Kidney tubule cell (primary cell): ENCODE measurements at regions not wholly inside any gene's neighbourhood (a gene's known extent, or its start where the extent isn't known, plus 50 kb on each side); places are given as distances from the start of the nearest gene placed in this dataset.

Experiments used
- DNase-seq: peaks from one replicate; pipeline ENCODE4 v3.0.0-alpha.2; 2018; ENCODE audit warnings: low spot score

GRCh38 chr2:207236156-207236935 lies 70.6 kb upstream of the KLF7 start:
- no peak for DNase-seq

DNA sequence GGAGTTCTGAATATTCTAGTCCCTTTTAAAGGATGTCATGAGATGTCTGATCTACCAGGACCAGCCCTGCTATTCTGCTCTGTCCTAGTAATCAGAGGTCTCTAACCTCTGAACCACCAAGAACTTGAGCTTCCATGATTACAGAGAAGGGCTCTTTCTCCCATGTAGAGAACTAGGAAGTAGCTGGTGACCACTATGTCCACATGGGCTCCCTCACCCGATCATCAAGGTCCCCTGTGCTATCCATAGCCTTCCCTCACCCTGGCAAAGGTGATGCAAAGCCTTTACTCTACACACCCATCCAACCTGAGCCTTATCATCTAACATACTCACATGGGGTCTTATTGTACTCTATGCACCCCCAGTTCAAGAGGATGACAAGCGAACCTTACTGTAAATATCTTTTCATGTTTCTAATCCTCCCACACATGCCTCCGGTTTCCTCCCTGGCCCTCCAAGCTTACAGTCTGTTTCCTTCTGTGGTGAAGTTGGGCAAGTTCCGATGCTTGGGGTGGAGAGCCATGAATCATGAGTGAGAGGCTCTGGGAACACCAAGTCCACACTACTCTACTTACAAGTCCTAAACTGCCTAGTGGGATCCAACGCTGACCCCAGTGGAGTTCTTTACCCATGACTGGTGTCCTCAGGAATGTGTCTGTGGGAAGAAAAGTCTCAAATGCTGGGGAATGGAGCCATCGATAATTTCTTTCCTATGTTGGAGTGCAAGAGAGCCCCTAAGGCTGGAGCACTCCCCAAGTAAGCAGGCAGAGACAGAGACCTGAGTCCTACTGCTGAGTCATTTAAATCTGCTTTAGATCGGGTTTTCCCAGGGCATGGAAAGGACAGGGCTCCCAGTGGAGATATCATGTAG lies 73.3 kb upstream of the KLF7 start:
- DNase-seq: peak; percentile 98

DNA sequence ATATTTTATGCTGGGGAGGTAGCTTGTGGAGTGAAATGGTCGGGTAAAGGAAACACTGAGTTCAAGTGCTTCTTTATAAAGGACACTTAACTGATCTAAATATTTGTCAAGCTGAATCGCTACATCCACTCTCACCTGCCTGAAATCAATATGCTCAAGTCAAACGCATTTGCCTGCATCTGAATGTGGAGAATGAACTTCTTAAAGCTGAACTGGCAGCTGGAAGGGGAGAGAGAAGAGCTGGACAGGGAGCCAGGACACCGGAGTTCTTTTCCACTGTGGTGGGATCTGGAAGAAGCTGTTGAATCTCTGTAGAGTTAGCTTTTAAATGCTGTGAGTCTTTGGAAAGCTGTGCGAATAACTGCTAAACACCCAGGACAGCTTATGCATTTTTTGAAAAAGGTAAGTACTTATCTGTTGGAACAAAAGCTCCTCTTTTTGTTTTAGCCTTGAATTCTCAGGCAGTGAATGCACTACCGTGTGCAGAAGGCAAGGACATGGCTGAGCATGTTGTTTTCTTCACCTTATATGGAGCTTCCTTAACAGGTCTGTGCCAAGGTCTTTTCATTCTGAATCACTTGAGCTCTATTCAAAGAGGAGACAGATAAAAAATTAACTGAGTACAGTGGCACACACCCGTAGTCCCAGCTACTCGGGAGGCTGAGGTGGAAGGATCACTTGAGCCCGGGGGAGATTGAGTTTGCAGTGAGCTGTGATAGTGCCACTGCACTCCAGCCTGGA lies 74.2 kb upstream of the KLF7 start:
- DNase-seq: peak; percentile 85

GRCh38 chr2:207240649-207241048 lies 74.9 kb upstream of the KLF7 start:
- no peak for DNase-seq

DNA sequence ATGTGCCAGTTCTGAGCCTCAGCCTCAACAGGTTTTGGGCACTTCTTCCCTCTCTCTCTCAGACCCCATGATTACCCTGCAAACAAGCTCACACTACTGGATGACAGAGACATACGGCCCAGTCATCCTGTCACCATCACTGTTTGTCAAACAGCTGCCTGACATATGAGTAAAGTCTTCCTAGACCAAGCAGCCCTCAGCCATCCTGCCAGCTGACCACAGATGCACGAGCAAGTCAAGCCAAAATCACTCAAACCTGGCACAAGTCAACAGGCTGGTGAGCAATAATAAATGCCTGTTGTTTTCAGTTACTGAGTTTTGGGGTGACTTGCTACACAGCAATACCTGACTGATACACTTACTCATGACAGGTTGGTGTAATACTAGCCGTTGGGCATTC lies 75.5 kb upstream of the KLF7 start:
- peak; percentile 76 for DNase-seq

DNA sequence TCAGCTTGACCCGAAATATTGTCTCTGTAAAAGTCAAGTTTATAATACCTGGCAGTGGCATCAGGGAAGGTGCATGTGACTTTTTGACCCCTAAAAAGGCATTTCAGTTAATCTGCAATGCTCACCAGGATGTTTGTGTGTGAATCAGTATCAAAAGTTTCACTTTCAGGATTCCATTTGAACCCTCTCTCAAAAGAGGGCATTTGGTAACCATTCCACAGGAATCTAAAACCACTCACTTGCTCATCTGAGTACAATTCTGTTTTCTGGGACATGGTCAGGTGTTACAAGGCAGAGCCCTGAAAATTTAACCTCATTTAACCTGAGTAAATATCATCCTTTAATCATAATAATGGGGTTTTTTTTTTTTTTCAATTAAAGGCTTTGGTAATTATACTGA lies 77.9 kb upstream of the KLF7 start:
- DNase-seq: peak; percentile 40

DNA sequence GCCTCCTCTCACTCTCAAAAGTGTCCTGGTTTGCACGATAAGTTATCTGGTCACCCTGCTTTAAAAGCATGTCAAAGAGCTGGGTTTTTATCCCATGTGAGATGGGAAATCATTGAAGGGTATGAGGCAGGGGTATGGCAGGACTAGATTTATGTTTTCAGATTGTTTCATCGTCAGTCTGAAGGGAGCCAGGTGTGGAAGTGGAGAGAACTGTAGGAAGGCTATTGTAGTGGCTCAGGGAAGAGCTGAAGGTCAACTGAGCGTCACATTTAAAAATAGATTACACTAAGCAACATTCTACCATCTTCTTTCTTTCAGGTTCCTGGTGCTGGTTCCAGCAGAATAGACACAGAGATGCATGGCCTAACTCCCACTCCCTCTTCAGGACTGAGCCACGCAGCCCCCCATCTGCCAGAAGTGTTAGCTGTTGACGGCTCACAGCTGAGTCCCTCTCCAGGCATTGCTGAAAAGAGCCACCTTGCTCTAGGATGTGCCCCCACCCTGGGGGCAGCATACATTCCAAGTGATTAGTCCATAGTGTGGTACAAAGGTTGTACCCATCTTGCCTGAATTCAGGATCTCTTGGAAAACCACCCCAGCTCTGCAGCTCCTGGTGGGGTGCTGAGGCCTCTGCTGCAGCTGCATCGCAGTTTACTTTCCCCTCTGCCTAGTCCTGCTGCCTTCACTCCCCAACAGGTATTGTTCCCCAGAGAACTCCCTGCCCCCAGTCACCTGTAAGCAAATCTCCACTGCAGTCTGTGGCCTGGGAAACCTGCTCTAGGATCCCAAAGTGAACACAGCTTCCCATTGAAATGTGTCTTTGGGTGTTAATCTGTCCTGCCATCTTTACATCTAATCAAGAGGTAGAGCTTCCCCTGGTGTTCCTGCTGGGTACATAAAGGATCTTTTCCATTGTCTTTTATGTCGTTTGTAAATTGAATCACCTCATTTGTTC lies 79.5 kb upstream of the KLF7 start:
- no peak for DNase-seq

DNA sequence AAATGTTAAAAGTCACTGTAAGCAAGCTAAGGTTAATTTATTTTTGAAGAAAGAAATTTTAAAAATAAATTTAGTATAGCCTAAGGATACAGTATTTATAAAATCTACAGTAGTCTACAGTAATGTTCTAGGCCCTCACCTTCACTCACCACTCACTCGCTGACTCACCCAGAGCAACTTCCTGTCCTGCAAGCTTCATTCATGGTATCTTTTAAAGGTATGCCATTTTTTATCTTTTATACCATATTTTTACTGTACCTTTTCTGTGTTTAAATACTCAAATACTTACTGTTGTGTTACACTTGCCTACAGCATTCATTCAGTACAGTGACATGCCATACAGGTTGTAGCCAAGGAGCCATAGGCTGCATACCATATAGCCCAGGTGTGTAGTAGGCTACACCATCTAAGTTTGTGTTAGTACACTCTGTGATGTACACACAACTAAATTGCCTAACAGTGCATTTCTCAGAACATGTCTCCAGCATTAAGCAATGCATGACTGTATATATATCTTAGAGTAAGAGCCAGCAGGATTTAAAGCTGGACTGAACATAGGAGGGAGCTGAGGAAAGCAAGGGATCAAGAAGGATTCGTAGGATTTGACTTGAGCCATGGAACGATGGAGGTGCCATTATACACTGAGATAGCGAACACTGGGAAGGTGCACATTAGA lies 83.1 kb upstream of the KLF7 start:
- DNase-seq: peak; percentile 59

- DNase-seq: no peak
Measured at GRCh38 chr2:207251022-207251421, 85.3 kb upstream of the KLF7 start.

- no peak for DNase-seq
Measured at GRCh38 chr2:207251573-207252192, 85.9 kb upstream of the KLF7 start.

DNA sequence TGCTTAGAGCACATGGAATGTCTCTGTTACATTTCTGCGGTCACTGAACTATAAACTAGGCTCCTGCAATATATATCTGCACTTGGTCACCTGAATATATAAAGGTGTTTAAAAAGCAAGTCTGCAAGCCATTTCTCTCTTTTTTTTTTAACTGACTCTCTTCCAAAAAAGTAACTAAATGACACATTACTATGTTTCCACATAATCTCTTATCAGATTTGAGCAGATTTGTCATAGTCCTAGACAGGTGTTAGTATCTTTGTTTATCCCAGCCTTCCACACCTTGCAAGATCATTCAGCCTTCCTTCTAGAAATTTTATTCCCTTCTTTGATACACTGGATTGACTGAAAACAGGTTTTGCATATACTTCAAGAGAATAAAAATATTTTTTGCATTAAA lies 86.7 kb upstream of the KLF7 start:
- peak; percentile 47 for DNase-seq

GRCh38 chr2:207252979-207253645 lies 87.4 kb upstream of the KLF7 start:
- no peak for DNase-seq

GRCh38 chr2:207253666-207254345 lies 88.1 kb upstream of the KLF7 start:
- peak; percentile 91 for DNase-seq

GRCh38 chr2:207254591-207255464 lies 89.1 kb upstream of the KLF7 start:
- peak; percentile 56 for DNase-seq

GRCh38 chr2:207255565-207256470 lies 90.1 kb upstream of the KLF7 start:
- DNase-seq: no peak

GRCh38 chr2:207256476-207257207 lies 90.9 kb upstream of the KLF7 start:
- DNase-seq: no peak
